ENCODE measurements at regions not wholly inside any gene's neighbourhood (a gene's known extent, or its start where the extent isn't known, plus 50 kb on each side); places are given as distances from the start of the nearest gene placed in this dataset.

- TF ChIP-seq CTCF (optimal IDR thresholded peaks at IDR 0.05 in 1 of 3, IDR thresholded peaks at IDR 0.05 in 1 of 3, conservative IDR thresholded peaks at IDR 0.05 in 1 of 3; ENCODE audit: extremely low read depth in 1 of 3, insufficient read depth in 2 of 3, low read length in 3 of 3) (no peak), EZH2 (IDR thresholded peaks at IDR 0.05; ENCODE audit: low read length) (no peak)
Observed at GRCh38 chr3:153305189-153305588, 143.2 kb downstream of the RAP2B start.
